LHCN-M2 (cell line): ENCODE measurements at regions not wholly inside any gene's neighbourhood (a gene's known extent, or its start where the extent isn't known, plus 50 kb on each side); places are given as distances from the start of the nearest gene placed in this dataset.

Experiments used
- DNase-seq: peaks from one replicate; pipeline ENCODE4 v3.0.0-alpha.2; 2012; ENCODE audit warnings: low read depth

GRCh38 chr20:60422848-60423247 lies 464.6 kb downstream of the CDH26 start:
- DNase-seq = no peak

DNA sequence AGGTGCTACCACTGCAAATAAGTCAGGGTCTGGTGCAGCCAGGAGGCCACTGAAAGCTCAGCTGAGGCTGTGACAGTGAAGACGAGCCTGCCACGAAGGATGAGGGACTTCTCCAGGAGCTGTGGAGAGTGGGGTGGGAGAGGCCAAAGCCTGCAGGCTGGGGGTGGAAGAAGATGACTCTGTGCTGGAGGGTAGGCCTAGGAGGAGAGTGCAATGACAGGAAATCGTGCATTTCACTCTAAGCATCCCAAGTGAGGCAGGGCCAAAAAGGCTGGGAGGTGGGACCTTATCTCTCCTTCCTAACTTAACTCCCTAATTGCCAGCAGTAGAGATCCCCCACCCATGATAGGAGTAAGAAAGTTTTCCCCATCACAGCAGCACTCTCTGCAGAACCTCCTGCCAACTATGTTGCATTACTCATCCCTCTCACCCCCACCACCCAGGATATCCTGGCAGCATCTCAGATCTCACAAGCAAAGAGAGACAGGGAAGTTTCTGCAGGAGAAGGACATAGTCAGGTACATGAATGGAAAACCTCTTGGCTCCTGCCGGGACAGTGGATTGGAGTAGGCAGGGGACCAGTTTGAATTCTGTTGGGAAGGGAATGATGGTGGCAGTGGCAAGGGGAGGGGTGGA lies 466.2 kb downstream of the CDH26 start:
- DNase-seq = no peak

DNA sequence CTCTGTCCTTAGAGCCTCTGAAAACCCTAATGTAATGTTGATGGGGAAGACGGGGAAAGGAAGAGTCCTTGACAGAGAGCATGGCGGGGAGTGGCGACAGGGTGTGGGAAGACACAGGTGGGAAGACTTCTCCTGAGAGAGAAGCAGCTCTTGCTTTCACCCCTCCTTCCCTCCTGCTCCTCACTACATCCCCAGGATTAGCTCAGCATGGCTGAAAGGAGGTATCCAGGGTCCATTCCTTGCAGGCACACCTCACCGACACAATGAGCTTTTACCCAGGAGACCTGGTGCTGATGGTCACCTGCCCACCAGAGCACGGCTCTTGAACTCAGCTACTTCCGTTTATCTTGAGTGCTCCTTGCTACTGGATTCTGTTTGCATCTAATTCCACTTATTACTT lies 469.3 kb downstream of the CDH26 start:
- DNase-seq = no peak

DNA sequence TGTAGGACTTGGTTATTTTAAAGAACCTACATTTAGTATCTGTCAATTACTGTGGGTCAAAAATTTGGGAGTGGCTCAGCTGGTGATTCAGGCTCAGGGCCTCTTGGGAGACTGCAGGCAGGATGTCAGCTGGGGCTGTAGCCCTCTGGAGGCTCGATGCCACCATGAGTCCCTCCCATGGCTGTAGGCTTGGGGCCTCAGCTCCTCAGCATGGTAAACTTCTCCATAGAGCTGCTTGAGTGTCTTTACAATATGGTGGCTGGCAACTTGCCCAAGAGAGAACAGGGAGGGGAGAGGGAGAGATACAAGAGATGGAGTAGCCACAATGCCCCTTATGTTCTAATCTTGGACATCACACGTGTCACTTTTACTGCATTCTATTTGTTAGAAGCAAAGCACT lies 470.4 kb downstream of the CDH26 start:
- no peak for DNase-seq

DNA sequence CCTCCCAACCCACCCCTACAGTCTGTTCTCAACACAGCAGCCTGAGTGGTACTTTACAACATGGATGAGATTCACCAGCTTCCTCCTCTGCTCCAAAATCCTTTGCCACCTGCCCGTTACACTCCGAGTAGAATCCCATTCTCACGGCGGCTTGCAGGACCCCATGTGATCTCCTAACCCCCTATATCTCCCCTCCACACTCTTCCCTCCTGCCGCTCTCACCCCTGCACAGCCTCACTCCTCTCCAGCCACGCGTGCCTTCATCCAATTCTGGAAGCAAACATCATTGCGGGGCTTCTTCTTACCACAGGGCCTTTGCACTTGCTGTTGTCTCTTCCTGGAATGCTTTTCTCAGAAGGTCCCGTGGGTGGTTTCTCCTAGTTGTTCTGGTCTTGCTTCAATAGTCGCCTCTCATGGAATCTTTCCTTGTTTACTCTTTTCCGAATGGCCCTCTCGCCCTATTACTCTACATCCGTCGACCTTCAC lies 472.3 kb downstream of the CDH26 start:
- DNase-seq = no peak

- no peak for DNase-seq
Observed at GRCh38 chr20:60431349-60431748, 473.1 kb downstream of the CDH26 start.

DNA sequence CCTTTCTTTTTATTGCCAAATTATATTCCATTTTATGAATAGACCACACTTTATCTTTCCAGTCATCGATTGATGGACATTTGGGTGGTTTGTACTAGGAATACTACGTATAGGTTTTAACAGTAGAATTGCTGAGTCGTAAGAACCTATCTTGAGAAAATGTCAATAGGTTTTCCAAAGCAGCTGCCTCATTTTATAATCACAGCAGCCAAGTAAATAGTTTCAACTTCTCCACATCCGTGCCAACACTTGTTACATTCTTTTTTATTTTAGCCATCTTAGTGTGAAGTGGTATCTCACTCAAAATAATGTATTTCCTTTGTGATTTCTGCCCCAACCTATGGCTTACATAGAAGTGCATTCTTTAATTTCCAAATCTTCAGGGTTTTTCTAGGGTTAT lies 479.2 kb downstream of the CDH26 start:
- no peak for DNase-seq

DNA sequence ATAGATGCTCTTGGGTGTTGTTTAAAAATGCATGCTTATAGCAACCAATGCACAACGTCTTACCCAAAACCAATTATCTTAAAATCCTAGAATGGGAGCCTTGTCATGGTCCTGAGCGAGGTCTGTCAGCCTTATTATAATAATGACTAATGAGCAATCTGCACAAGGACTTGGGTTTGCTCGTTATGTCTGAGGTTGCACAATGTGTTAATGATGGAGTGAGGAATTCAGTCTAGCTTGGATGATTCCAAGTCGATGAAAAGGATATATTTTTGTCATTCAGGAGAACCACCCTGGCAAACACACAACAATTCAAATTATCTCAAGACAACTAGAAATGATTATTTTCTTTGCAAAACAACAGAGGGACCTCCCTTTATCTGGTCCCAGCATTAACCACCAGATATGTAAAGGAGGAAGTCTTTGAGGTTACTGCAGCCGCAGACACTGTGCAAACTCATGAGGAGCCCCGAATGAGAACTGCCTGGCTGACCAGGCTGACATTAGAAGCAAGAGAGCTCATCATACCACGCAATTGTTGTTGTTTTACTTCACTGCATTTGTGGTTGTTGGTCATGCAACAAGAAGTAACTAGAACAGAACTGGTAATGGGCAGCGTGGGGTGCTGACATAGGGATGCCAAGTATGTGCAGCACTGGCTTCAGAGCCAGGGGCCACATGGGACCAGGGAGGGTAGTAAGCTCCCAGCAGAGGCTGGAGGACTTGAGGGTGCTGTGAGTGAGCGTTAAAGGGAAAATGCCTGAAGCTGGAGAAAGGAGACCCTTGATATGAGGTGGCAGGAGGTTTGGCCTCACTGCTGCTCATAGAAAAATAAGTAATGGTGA lies 488.3 kb downstream of the CDH26 start:
- no peak for DNase-seq

GRCh38 chr20:60447703-60448102 lies 489.5 kb downstream of the CDH26 start:
- no peak for DNase-seq

- no peak for DNase-seq
Observed at GRCh38 chr20:60453388-60454246, 495.4 kb downstream of the CDH26 start.

DNA sequence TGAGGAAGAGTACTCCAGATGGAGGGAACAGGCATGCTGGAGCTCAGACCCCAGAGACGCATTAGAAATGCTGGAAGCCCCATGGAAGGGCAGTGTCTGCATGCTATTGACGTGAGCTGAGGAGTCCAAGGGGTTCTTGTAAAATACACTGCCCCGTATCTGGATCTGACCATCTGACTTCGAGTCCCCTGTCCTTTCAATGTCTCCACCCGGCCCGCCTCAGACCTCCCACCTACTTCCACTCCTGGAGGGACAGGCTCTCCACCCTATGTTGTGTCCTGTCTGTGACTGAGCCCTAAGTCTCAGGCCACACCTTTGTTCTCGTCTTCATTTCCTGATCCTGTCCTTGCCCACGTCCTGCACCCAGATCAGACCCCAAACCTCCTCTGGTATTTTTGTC lies 496.3 kb downstream of the CDH26 start:
- DNase-seq = no peak

GRCh38 chr20:60455272-60455671 lies 497.0 kb downstream of the CDH26 start:
- DNase-seq = no peak

GRCh38 chr20:60459212-60459611 lies 501.0 kb downstream of the CDH26 start:
- DNase-seq = no peak

GRCh38 chr20:60461993-60462392 lies 503.8 kb downstream of the CDH26 start:
- no peak for DNase-seq

DNA sequence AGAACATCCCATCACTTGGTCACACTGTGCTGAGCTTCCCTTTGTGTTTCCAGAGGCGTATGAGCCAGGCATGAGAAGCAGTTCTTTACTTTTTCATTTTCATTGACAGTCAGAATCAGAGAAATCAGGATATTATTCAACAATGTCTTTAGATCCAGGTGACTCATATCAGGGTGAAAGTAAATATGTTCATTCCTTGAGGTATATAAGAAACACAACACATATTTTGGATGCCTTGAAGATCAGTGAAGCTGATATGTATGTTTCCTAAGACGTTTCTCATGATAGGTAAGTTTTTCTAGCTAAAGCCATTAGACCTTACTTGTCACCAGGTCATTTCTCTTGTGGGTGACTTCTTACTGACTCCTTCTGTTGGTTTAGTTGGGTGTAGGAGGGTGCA lies 505.6 kb downstream of the CDH26 start:
- no peak for DNase-seq

- DNase-seq = no peak
Observed at GRCh38 chr20:60465439-60465838, 507.2 kb downstream of the CDH26 start.

DNA sequence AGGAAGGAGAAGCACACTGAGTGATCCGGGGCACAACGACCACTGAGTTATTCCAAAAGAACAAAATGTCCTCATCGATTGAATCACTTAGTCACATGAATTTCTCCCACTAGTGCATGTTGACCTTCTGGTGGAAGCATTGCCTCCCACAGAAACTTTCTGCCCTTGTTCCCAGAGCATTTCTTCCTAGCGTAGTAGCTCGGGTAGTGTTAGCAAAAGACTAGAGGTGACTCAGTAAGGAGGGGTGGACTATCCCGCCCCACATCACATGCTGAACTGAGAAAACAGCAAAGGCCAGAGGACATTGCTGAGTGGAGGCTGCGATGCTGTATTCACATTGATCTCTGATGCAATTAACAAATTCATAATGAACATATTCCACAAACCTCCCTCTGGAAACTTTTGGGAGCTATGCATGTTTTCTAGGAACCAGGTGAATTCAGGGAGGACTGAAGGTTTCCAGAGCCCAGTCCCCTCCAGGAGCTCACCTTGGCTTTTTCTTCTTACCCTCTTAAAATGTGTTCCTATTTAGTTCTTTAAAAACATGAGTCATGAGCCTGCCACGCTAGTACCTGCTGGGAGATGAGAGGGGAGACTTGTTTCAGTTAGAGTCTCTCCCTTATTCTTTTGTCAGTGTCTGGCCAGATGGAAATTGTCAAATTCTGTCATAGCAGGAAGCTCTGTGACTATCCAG lies 507.9 kb downstream of the CDH26 start:
- no peak for DNase-seq

- no peak for DNase-seq
Observed at GRCh38 chr20:60466687-60467022, 508.4 kb downstream of the CDH26 start.

DNA sequence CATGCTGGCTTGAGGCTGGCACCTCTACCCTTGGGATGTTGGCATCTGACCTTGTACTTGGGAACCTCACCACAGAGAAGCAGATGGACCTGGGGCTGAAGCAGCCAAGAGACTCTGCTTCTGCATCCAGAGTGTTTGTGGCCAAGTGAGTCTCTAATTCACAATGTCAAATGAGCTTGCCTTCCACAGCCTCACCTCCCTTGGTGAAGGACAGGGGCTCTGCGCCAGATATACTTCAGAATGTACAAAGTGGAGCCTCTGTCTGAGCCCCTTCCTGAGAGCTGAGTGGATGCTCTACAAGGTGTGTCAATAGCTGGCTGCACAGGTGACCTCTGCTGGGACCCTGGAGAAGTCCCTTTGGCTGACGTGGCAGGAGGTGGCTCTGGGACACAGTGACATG lies 508.9 kb downstream of the CDH26 start:
- DNase-seq = no peak

- no peak for DNase-seq
Observed at GRCh38 chr20:60467771-60468170, 509.5 kb downstream of the CDH26 start.

DNA sequence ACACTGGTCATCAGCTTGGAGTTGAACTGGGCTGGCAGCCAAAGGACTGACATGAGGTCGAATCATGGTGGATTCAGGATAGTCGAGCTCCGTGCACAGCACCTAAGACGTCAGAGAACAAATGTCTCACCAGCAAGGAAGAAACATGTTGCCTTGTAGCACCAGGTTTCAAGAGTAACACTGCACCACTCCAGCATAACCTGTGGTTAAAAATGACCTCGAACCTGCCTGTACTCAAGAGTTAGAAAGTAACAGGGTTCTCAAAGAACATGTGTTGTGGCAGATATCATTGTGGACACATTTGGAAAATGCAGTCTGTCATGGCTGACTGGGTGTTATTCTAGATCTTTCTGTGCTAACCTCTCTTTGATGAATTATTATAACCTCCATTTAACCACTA lies 511.6 kb downstream of the CDH26 start:
- no peak for DNase-seq

DNA sequence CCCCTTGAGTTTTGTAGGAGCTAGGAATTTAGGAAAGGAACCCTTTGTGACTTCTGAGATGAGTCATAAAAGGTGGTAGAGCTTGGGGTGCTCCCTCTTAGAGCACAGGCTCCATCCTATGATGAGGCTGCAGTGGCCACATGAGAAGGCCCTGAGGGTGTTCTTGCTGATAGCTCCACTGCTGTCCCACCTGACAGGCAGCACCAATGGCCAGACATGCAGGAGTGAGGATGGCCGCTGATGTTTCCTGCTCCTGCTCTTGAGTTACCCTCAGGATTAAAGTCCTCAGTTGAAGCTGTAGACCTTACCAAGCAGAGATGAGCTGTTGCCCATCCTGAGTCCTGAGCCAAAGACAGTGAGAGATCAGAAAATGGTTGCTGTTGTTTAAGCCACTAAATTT lies 512.1 kb downstream of the CDH26 start:
- DNase-seq = no peak
